HUDEP-2 (cell line): ENCODE measurements at regions not wholly inside any gene's neighbourhood (a gene's known extent, or its start where the extent isn't known, plus 50 kb on each side); places are given as distances from the start of the nearest gene placed in this dataset.
"Not testable (repeated sequence)": the region's sequence is repeated elsewhere in the genome, so short reads cannot be mapped to it uniquely, and the experiment has no call there.

Source experiments
- DNase-seq, 76 experiments: peaks; one replicate each; lab custom pipeline; 2025; ENCODE audit not compliant: unreplicated experiment in 76 of 76; lab: John Stamatoyannopoulos, UW

DNA sequence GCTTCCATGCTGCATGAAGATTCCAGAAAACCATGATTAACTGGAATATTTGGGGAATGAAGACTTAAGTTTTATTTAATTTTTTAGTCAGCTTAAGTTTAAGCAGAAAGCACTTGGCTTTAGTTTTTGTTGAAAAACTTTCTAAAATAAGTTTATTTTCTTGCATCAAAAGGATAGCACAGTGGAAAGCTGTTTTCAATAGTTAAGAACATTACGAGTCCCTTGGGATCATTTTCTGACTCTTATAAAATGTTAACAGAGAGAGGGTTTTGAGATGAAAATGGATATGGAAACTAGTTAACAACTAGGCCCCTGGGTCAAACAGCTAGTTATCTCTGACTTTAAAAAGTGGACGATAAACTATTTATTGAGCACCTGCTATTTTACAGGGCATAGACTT, 181.9 kb upstream of the SLC38A2 start:
- no peak for DNase-seq

DNA sequence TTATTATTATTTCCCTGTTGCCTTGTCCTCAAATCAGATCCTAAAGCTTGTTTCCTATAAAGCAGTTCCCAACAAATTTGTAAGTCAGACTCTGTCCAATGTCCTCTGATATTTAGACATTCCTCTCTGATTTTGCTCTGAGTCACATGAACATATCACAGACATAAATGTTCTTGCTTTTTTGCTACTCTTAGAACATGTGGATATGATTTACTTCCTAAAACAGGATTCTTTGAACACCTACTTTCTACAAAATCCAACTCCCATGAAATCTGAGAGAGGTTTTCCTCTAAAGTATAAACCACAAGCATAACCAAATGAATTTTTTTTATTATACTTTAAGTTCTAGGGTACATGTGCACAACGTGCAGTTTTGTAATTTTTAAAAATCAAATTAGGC, 181.3 kb upstream of the SLC38A2 start:
- DNase-seq = no peak

DNA sequence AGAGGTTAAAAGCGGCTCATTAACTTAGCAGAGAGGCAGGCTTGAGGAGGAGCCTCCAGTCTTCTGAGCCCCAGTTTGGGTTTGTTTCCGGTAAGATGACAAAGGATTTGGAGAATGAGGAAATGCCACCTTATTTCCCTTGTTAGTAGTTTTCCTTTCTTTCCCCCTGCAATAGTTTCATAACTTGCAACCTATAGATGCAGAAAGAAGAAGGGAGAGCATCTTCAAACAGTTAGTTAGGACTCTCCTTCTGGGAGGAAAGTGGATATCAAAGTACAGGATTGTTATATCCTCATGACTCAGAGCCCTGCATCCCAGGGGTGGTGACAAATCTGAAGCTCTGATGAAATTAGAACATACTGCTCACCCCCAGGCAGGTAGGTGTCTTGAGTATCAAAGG, 180.7 kb upstream of the SLC38A2 start:
- no peak for DNase-seq

DNA sequence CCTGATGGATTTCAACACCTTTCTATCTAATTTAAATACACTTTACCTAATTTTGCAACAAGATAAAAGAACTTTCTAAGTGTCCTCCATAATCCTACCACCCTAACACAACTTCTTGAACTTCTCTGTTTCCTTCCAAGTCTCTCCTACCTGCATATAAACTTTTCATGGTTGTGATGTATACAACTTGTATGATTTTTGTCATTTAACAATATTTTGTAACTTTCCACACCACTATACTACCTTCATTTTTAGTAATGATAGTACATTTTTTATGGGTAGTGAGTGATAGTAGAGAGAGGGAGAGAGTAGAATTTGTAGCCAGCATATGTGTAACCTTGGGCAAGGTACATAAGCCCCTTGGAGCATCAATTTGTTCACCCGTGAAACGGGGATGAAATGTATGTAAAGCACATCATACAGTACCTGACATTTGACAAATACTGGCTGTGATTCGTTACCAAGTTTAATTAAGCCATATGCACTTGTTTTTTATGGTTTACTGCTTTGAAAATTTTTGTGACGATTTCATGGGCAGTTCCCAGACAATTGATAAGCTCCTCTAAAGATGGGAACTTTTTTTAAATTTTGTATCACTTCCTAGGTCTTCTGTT, 177.8 kb upstream of the SLC38A2 start:
- no peak for DNase-seq

DNA sequence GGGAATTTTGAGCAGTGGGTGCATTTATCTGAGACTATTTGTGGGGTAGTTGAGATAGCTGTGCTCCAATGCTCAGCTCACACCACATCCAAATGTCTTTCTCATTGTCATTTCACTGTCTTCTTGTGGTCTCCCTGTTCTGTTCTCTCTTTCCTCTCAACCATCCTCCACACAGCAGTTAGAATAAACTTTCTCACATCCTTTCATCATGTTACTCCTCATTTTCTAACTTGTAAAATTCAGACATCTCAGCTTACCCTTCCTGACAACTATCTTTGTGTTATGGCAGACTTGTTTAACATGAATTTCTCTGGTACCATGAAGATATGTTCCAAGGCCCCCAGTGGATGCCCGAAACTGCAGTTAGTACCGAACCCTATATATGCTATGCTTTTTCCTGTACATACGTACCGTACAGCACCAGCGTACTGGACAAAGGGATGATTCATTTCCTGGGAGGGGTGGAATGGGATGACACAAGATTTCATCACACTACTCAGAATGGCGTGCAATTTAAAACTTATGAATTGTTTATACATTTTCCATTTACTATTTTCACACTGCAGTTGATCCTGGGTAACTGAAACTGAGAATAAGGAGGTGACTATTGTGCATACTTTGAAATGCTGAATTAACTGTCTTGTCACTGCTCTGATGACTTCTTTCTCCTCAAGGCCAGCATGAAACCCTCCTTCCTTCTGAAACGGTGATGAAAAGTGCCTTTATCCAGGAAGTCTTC, 177.1 kb upstream of the SLC38A2 start:
- DNase-seq = no peak

DNA sequence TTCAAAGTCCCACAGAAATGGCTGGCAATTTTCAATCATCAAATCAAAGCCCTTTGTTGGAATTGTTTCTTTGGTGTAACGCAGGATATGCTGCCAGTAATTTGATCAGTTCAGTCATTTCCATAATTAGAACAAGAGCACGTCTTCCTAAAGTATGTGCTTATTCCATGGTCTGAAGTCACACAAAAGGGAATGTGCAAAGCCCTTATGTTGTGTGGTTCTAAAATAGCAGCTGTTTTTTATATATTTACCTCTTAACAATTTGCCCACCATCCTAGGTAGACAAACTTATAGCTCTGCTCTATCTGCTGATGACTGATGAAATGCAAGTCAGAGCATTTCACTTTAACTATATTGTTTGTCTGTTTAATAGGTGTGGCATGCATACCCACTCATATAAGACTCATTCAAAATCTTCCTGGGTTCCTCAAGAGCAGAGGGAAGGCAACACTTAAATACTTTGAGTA, 176.1 kb upstream of the SLC38A2 start:
- DNase-seq = no peak

DNA sequence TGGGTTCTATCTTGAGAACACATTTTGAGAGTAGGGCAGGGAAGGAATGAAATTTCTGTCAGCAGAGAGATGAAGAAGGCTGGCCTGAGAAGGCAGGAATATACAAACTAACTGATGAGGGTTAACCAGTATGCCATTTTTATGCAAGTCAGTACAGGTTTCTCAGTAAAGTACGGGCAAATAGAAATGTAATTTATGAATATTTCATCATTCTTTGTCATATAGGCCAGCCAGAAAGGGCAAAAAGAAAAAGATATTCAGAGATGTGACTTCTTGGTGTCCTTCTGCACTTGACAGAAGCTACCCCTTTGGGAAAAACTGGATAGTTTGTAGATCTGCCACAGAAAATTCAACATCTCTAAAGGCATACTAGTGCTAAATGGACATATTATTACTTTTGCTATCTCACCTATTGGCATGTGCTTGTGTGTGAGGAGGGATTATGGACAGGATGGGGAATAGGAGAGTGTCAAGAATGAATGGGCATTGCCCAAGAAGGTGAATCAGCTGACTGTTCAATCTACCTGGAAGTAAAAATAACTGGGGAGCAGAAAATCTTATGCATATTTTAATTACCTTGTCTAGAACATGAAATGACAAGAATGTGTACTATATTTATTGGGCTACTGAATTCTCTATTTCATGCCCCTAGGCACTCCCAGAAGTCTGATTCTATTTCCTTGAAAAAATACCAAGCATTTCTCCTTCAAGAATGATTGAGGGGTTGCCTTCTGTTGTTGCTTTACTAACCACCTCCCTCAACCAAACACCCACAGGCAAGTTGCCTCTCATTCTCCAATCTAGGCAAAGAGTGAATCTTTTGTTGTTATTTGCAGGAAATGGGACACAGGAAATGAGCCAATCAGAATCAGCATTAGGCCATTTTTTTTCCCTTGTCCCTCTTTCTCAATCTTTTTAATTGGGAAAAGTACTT, 175.1 kb upstream of the SLC38A2 start:
- DNase-seq = no peak

DNA sequence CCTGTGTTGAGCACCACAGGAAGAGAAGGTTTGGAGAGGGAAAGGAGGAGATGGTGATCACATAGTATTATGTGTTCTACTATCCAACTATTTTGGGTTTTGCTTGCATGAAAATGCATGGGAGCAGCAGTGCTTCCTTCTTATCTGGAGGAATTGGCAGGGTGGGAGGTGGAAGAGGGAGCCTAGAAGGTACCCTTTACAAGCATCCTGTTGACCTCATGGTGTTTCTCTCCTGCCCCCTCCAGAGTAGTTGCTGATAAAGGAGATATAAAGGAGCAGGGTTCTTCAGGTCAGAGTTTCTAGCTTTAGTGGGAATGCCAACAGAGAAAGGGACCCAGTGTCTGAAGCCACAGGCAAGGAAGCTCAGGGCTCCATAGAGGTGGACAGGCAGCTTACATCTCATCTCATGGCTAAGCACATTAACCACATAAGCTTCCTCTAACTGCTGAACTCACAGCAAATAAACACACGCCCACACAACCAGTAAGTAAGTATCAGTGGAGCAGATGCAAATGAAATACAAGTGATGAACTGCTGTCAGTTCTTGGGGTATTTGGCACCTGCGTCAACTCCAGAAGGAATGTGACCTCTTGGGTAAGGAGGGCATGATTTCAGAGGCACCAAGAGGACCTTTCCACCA, 174.2 kb upstream of the SLC38A2 start:
- no peak for DNase-seq

DNA sequence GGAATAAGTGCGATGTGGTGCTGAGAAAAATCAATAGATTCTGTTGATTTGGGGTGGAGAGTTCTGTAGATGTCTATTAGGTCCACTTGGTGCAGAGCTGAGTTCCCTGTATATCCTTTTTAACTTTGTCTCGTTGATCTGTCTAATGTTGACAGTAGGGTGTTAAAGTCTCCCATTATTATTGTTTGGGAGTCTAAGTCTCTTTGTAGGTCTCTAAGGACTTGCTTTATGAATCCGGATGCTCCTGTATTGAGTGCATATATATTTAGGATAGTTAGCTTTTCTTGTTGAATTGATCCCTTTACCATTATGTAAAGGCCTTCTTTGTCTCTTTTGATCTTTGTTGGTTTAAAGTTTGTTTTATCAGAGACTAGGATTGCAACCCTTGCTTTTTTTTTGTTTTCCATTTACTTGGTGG, 170.8 kb upstream of the SLC38A2 start:
- not testable (repeated sequence) for DNase-seq

DNA sequence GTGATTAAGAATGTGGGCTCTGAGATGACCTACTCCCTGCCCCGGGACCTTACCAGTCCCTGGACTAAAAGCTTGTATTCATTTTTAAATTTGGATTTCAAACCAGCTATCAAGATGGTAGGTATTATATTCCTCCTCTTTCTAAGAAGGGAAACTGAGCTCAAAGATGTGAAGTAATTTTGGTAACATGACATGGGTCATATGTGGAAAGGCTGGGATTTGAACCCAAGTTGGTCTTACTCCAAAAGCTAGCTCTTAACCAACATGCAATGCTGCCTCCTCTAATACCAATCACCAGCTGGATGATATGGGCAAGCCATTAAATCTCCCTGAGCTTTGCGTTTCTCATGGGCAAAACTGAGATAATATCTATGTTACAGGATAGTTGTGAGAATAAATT, 166.4 kb upstream of the SLC38A2 start:
- no peak for DNase-seq

DNA sequence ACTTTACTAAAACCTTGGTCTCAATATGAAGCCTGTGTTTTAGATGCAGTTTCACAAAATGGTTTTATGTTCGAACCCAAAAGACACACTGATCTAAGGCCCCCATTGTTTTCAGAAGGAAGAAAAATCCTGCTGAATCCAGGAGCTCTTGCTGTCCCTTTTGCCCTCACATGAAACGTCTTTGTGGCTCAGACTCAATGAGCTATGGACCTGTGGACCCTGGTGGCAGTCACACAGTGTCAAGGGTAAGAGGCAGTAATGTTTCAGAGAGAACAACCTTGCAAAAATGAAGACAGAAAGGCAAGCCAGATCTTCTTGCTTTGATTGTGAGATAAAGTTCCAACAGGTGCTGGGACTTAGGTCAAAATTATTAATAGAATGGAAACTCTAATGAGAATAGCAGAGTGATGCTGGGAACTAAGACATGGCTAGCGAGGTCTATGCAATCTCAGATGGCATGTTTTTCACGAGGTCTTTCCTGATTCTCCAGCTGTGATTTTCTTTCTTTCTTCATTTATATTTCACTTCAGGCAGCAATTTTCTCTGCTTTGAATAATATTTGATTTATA, 164.9 kb upstream of the SLC38A2 start:
- no peak for DNase-seq

DNA sequence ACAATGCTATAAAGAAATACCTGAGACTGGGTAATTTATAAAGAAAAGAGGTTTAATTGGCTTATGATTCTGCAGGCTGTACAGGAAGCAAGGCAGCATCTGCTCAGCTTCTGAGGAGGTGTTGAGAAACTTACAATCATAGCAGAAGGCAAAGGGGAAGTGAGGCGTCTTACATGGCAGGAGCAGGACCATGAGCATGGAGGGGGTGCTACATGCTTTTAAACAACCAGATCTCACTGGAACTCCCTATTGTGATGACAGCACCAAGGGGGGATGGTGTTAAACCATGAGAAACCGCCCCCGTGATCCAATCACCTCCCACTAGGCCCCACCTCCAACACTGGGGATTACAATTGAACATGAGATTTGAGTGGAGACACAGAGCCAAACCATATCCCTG, 163.7 kb upstream of the SLC38A2 start:
- DNase-seq = not testable (repeated sequence)

DNA sequence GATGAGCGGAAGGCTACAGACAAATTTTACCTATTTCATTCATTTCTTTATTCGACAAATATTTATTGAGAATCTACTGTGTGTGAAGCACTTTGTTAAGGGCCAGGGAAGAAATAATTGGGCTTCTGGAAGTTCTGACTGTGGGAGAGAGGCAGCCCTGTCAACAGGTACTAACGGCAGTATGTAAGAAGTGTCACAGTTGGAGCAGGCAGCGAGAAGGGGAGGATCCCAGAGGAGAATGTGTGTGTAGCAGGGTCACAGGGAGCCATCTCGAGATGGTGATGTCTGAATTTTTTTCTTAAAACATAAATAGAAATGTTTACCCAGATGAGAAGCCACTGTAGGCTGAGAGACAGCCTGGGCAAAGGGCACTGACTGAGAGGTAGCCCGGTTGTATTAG, 163.3 kb upstream of the SLC38A2 start:
- no peak for DNase-seq

DNA sequence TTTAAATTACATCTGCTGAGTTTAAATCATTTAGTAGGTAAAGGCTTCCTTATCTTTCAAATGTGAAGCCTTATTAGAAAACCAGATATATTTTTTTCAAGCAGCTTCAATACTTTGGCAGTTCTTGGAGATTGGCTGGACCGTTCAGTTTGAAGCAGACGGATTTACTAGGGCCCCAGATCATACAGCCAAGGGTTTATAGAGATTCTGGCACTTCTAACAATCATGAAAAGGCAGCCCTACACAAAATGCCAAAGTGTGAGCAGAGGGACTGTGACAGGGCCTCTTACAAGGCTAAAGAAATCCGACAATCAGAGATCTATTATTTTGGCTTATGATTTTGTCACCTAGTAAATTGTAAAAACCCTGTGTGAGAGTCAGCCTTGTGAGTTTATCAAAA, 162.8 kb upstream of the SLC38A2 start:
- no peak for DNase-seq

DNA sequence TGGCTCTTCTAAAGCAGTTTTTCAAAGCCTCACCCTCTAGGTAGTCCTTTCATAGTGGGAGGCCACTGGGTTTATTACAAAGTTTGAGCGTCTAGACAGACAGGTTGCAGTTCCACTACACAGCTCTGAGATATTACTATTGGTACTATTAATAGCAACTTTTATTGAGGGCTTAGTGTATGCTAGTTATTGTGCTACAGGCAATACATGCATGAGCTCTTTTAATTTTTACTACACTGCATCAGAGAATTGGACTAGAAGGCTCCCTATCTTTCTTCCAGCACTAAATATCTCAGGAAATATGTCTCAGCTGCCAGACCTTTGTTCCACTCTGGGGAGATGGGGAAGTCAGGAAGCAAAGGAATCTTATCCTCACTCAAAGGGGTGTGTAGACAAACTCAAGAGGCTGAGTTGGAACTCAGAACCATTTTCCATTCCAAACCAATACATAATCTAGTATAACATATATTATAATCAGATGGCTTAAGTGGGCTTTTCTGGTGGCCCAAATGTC, 161.8 kb upstream of the SLC38A2 start:
- DNase-seq = no peak

DNA sequence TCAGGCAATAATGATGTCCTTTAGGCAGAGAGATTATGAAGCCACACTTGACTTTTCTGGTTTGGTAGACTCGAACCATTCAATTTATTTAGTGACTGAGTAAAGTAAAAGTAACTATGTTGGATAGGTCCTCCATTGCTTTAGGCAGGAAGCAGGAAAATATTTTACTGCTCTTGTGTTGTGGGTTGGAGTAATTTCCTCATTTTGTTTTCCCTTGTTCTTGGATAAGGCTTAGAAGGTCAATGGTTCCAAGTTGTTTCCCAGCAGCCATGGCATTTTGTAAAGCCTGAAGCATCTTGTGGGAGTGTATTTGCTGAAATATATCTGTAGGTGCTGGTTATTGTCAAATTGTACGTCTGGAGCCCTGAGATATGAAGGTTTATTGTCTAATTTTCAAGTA, 161.2 kb upstream of the SLC38A2 start:
- DNase-seq = no peak

DNA sequence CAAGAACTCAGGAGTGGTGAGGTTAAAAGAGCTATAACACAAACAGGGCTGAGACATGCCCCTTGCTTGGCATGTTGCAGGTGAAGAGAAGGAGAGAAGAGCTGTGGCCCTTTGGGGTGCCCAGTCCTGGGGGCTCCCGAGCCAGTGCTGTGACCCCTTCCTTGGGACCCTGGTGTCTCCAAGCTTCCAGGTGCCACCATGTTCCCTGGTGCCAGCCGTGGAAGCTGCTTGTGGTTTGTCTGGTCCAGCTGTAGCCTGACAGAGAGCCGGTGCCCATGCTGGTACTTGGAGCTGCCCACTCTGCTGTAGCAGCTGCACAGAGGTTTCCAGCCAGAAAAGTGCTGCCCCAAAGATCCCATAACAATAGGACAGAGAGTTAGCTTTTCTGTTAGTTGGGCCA, 159.2 kb upstream of the SLC38A2 start:
- DNase-seq = no peak

DNA sequence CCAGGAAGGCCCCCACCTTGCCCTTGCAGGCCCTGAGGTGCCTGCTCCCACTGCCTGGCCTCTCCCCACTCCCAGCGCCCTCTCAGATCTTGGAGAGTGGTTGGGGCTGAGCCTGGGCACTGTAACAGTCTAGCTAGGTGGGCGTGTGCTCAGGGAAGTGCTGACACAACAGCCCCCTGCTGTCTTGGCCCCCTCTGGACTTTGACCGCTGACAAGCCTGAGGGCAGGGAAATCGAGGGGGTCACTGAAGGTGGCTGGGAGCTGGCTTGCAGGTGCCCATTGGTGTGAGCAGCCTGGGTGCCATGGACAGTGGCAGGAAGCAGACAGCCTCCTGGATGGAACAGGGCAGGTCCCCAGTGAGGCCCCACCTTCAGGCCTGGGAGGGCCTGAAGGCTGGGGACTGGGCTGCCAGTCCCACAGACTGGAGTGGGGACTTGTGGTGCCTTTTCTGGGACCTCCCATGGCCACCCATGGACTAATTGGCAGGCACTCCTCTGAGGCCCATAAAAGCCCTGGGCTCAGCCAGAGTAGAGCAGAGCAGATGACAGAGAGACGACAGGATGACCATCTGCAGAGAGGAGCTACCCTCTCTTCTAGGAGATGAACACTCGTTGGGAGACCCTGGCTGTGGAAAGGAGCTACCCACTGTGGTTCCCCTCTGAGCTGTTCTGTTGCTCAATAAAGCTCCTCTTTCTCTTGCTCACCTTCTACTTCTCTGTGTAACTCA, 158.6 kb upstream of the SLC38A2 start:
- no peak for DNase-seq

DNA sequence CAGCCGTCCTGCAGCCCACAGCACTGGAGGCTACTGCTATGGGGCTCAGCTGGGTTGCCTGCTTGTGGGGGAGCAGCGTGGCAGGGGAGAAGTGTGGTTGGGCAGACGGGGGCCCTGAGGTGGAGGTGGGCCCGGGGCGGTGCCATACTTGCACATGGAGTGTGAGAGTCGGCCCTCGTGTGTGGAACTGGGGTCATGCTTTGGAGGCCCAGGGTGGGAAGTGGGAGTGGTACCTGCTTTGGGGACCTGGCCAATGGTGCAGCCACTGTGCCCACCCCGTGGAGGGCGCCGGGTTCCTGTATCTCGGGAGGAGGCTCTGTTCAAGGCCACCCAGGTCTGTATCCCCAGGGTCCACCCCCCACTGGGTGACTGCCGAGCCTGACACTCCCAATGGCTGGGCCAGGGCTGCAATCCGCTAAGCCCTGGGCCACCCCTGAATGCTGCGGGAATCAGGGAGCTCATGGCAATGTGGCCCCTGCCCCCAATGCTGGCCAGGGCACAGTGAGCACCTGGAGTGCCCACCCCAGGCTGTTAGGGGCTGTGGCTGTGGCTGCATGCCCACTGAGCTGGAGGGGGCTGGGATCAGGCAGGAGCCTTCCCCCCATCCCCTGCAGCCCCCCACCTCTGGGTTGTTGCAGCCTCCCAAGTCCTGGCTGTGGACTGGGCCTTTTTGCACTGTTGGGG, 157.9 kb upstream of the SLC38A2 start:
- no peak for DNase-seq
